ENCODE measurements at regions not wholly inside any gene's neighbourhood (a gene's known extent, or its start where the extent isn't known, plus 50 kb on each side); places are given as distances from the start of the nearest gene placed in this dataset.
"Not testable (repeated sequence)": the region's sequence is repeated elsewhere in the genome, so short reads cannot be mapped to it uniquely, and the experiment has no call there.

GRCh38 chr15:20367093-20367492 is 174.5 kb downstream of the GOLGA6L6 start:
- no peak for DNase-seq

GRCh38 chr15:20363591-20363990 is 178.0 kb downstream of the GOLGA6L6 start:
- not testable (repeated sequence) for DNase-seq

- no peak for DNase-seq
Observed at GRCh38 chr15:20361091-20361490, 180.5 kb downstream of the GOLGA6L6 start.

- DNase-seq, result no peak
Observed at GRCh38 chr15:20358779-20359414, 182.7 kb downstream of the GOLGA6L6 start.

GRCh38 chr15:20358066-20358778 is 183.4 kb downstream of the GOLGA6L6 start:
- DNase-seq, result no peak

- DNase-seq, result no peak
Observed at GRCh38 chr15:20357481-20358065, 184.0 kb downstream of the GOLGA6L6 start.

GRCh38 chr15:20356911-20357480 is 184.6 kb downstream of the GOLGA6L6 start:
- peak; percentile 22 for DNase-seq

GRCh38 chr15:20356444-20356910 is 185.1 kb downstream of the GOLGA6L6 start:
- DNase-seq, result peak; percentile 71

GRCh38 chr15:20355256-20355868 is 186.2 kb downstream of the GOLGA6L6 start:
- peak; percentile 15 for DNase-seq

GRCh38 chr15:20354884-20355223 is 186.7 kb downstream of the GOLGA6L6 start:
- DNase-seq, result not testable (repeated sequence)

GRCh38 chr15:20353966-20354883 is 187.4 kb downstream of the GOLGA6L6 start:
- no peak for DNase-seq

- DNase-seq, result peak; percentile 14
Observed at GRCh38 chr15:20352241-20353200, 189.1 kb downstream of the GOLGA6L6 start.

GRCh38 chr15:20351448-20351971 is 190.1 kb downstream of the GOLGA6L6 start:
- peak; percentile 8 for DNase-seq

- no peak for DNase-seq
Observed at GRCh38 chr15:20349774-20350498, 191.7 kb downstream of the GOLGA6L6 start.

- DNase-seq, result no peak
Observed at GRCh38 chr15:20348900-20349773, 192.5 kb downstream of the GOLGA6L6 start.

- DNase-seq, result no peak
Observed at GRCh38 chr15:20348291-20348899, 193.2 kb downstream of the GOLGA6L6 start.

GRCh38 chr15:20346082-20346805 is 195.4 kb downstream of the GOLGA6L6 start:
- peak; percentile 17 for DNase-seq

All from 8988T (cell line).